Hepatic stellate cell (primary cell): ENCODE measurements at regions not wholly inside any gene's neighbourhood (a gene's known extent, or its start where the extent isn't known, plus 50 kb on each side); places are given as distances from the start of the nearest gene placed in this dataset.

Source experiments
- DNase-seq: peaks from one replicate; pipeline ENCODE4 v3.0.0; 2011; ENCODE audit warnings: low spot score

DNA sequence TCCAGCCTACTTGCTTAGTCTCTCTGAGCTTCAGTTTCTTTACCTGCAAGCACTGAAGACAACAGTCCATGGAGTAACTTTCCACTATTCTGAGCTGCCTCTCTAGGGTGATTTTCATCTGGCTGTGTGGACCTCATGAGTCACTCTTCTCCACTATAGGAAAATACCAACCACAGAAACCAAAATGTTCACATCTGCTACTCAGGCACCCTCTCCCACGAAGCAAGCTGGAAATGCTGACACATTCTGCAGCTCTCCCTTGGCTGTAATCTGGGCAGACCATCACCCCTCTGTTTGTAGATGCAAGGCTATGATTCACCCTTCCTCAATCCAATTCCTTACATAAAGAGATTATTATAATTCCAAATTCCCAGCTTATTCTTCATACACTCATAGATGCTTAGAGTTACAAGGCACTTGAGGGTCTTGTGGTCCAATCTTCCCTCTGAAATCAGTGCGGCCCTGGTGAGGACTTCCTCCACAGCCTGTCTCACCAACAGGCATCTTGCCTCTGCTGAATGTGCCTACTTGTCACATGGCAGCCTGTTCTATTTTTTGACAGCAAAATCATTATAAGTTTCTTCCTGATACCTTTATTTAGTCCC, 97.0 kb upstream of the LNX1 start:
- DNase-seq = peak; percentile 77

DNA sequence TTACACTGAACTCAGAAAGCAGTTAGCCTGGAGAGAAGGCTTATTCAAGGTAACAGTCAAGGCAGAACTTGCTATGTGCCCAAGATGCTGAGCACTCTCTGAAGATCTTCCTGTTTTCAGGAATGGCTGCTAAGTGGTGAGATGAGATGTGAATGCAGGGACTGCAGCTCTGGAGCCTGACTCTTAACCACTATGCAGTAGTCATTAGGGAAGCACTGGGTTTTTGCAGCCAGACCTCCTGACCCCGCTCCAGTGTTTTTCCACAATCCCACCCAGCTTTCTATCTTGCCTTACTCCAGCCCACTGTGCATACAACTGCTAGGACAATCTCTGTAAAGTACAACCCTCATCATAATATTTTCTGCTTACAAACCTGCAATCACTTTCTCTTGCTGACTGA, 95.2 kb upstream of the LNX1 start:
- DNase-seq = no peak

DNA sequence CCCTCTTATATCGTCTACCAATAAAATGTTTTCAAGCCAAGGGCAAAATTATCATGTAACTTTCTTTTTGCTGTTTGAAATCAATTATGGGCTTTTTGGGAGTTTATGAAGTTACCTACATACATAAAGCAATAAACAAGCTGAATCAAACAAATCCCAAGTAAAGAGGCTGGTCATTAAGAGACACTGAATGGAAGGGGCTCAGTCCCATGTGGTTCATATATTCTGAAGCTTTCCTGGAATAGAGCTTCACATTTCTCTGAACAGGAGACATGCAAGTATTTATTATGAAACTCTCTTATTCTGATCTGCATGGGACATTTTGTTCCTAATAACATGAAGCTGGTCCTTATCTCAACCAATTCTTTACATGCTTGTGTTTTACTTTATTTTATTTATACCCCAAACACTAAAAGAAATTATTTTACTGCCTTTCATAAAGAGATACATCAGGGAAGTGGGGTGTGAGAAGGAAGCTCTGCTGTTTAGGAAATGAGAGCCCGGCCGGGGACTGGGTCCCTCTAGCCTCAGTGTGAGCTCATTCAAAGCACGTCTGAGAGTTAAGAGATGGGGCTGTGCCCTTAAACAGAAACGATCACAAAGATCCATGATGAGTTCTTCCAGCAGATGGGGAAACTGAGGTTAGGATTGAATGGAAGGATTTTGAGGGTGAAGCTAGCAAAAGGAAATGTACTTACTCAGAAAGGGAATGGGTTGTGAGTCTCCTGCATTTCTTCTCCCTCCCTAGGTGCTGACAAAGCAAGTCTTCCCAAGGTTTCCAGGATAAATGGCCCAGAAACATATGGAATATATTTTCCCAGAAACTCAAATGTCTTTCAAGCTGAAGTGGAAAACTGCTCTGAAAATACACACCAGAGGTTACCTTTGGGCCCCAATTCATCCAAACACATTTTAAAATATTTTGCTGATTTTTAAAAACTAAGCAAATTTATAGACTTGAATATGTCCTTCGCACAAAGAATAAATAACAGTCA, 93.1 kb upstream of the LNX1 start:
- no peak for DNase-seq

DNA sequence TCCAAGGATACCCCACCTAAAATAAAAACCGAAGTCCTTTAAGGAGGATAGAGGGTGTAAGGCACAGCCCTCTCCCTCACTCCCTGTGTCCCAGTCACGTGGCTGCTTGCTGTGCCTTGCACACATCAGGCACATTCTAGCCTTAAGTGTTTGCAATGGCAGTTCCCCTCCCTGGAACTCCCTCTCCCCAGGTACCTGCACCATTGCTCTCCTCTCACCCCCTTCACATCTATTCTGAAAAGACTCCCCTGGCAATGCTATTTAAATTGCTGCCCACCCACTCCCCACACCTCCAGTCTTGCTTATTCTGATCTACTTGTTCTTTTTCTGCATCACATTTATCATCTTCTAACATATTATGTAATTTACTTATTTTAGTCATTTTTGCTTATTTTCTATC, 91.6 kb upstream of the LNX1 start:
- DNase-seq = no peak

DNA sequence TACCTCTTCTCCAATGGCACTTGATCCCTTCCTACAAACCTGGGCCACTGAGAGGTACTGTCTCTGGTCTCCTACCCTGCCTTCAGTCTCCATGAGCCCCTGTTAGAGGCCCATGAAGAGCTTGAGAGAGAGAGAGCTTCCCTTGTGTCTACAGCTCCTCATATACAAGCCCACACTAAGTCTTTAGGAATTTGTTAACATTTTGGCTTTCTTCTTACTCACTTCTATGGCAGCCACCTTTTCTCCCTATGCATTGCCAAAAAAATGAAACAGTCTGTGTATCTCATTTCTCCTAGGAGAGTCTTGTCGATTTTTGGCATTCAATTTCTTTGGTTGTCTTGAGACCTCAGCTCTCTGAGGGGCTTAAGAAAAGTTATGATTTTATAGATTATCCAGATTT, 90.9 kb upstream of the LNX1 start:
- DNase-seq = peak; percentile 29

DNA sequence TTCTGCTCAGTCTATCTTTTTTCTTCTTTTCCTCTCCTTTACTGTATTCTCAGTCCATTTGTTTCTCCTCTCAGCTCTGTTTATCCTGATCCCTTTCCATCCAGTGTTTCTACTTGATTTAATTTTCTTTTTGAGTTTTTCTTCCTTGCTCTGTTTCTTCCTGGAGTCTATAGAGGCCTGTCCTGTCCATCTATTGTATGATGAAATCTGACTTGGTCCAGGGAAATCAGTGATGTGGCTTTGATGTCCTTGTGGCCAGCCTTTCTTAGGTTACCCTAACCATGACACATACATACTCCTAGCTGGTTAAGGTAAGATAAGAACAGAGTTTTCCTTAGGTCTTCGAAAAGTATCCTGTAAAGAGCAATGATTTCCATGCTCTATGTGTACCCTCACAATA, 89.3 kb upstream of the LNX1 start:
- DNase-seq = no peak

DNA sequence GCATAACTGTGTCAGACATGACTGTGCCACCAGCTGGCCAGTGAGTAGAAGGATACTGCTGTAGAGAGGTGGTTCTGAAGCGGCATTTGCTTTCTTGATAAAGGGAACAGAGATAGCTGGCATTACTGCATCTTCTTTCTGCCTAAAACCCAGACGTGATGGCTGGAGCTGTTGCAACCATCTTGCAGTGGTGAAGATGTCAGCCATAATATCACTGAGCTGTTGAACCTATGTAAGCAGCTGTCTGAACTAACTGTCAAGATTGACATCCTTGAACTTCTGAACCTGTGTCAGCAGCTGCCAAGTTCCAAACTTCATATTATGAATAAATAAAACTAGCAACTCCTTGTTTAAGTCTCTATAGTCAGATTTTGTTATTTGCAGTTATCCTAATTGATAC, 88.9 kb upstream of the LNX1 start:
- DNase-seq = no peak

DNA sequence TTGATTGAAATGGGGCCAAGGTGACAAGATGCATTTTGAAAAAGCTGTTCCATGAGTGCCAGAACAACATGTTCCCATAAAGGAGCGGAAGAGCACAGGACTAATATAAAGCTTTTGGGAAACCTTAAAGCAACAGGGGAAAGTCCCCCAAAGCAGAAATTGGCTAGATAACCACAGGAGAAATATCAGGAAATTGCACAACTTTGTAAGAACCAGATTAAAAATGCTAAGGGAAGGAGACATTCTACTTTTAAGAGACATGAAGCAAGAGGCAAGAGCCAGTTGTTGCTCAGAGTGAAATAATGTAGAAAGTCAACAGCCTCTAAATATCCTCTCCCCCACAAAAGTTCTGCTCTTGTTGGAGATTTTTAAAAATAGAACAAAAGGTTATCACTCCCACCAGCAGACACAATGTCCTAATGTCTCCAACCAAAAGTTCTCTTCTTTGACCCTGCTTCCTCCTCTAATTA, 85.2 kb upstream of the LNX1 start:
- DNase-seq = no peak

DNA sequence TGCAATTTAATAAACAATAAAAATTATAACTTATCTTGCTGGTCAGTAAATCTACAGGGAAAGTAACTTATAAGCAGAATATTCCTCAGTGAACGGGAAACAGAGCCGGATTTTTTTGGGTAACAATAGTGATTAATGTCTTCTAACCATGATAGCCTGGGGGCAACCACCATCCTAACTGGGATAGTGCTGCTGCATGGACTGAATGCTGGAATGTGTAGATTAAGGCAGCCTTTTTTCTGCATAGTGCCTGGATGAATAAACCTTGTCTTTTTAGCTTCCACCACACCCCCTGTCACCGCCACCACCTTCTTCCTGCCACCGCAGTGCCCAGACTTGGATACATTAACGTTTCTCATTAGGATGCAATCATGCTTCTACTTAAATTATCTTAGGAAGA, 83.6 kb upstream of the LNX1 start:
- DNase-seq = no peak

DNA sequence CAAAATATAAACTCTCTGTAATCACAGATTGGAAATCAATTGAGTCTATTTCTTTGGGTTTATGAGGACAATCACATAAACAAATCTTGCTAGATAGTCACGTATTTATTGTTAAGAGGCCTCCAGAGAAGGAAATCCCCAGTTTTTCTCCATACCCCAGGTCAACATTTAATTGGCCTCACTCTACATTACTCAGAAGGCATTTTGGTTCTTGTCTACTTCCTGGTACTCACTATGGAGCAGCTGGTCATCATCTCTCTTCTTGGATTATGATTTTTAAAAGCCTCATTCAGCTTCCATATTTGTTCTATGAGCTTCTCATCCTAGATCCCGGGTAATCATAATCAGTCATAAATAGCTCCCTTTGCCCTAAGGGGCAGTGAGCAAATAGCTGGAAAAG, 81.6 kb upstream of the LNX1 start:
- no peak for DNase-seq

DNA sequence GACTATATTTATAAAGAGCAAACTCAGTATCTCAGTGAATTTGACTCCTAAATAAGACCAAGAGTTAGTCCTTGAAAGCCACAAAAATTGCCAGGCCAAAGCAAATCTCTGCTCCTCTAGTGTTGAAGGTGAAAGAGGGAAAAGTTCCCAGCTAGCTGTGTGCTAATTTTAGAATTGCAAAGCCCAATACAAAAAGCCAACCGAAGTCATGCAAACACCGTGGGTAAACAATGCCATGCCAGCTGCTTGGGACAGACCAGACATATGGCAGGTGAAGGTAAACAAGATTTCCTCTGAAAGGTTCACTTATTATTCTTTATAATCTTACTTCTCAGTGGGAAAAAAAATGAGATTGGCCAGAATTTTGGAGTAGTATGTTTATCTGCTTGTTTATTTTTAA, 80.5 kb upstream of the LNX1 start:
- no peak for DNase-seq

DNA sequence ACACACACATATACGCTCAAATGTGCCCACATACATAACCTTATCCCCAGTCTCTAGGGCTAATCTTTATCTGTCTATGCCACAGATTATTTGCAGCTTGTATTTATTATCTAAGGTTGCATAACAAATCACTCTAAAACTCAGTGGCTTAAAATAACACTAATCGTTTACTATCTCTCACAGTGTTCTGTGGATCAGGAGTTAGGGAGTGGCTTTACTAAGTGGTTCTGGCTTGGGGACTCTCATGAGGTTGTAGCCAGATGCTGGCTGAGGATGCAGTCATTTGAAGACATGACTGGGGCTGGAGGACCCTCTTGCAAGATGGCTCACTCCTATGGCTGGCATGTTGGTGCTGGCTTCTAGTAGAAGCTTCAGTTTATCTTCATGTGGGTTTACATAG, 68.5 kb upstream of the LNX1 start:
- DNase-seq = no peak

DNA sequence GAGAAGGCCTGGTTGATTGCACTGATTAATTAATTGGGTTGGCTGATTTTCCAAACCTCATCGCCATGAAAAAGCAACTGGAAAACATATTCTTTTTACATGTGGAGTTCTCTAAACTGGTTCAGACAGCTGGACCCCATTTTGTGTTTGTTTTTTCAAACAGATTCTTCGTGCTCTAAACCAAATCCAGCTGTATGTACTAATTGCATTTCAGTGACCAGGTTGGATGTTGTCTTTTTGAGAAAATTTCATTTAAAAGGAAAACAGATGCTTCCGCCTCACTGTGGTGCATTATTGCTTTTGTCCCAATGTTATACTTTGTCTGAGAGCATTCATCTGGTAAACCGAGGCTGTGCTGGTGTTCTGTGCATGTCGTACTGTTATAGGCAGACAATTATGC, 67.8 kb upstream of the LNX1 start:
- no peak for DNase-seq

DNA sequence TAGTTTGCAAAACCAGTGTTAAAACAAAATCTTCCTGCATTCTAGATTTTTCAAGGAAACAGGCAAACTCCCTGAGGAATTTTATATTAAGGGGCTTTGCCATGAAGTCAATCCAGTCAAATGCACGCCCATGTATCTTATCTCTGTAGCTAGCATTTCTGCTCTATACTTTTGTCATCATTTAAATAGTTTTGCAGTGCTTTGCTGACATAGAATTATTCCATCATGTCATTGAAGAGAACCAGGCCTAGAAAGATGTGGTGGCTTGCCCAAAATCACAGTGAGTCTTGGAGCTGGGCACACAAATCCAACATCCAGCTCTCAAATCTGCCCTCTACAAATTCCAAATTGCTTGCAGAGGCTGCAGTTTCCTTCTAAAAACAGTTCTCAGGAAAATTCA, 66.7 kb upstream of the LNX1 start:
- DNase-seq = no peak

DNA sequence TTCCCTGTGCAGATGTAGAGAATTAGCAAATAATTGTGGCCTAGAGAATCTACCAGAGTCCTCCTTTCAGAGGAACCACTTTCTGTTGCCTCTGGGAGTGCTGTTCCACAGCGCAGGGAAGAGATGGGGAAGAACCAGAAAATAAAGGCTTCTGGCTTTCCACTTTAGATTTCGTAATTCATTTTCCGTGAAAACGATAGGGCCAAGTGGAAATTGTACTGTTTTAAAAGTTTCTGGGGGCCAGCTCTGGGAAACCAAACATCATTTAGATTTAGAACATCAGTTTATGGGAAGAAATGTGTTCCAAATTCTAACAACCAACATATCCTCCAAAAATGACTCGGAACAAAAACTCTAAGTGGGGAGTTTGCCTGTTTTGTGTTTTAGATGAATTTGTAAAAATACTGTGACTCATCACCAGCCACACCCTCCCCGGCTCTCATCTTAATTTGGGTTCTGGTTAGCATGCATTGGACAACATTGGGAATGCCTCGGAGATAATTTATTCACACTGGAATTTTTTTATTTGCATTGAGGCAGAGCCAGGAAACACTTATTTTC, 65.2 kb upstream of the LNX1 start:
- peak; percentile 26 for DNase-seq

DNA sequence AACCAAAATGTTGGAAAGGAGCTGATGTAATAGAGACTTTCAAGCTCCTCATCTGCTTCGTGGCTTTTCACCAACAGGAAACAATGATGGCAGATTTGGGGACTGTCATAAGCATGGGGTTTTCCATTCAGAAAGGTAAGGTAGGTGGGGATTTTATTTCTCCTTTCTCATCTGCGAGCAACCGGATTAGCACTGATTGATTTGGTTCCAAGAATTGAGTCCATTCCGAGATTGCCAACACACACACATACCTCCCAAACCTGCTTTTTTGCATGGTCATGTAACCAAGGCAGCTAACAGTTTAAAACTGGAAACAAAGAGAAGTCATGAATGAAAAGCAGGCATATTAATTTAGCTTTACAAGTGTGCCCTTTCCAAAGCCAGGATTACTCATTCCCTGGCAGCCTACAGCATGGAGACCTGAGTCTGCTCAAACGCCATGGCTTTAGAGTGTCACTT, 63.0 kb upstream of the LNX1 start:
- DNase-seq = no peak

DNA sequence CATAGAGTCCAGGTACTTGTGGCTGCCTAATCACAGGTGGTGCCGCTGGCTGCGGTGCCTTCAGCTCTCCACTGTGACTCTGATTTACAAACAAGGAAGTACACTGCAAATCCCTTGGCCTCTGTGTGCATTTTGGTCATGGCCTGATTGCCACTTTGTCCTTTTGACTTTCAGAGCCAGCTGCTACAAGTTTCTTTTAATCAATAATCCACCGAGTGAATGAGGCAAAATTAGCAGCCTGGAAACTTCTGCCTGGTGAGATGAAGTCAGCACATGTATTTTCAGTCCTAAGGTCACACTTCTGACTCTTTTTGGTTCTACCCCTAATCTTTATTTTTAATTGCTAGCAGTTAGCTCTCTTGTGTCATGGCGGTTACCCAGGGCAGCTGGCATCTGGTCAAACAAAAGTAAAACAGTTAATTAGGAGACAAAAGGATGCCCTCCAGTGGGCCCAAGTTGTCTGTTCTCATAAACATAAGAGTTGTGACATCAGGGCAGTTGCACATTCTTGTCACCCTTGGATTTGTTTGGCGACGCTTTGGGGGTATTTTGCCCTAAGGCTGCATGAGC, 62.3 kb upstream of the LNX1 start:
- DNase-seq = no peak

DNA sequence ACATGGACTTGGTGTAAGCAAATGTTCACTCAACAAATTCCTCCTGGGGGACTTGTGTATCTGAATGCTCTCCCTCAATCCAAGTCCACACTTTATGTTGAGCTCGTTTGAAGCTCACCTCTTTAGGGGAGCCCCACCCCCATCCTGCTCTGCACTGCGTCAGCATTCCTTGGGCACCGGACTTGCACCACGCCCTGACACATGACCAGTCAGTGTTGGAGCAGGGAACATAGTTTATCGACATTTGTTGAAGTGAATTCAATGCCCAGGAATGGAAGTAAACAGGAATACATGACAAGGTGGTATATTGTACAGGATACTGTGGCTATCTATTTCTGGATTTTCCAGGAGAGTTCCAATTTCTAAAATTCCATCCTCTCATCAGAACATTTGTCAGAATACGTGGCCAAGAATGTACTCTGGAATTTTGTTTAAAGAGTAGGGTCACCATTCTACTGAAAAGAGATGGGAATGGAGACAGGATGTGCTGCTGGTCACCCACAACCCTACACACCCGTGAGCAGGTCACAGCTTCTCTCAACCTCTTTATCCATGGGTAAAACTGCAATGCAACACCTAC, 60.0 kb upstream of the LNX1 start:
- peak; percentile 16 for DNase-seq

DNA sequence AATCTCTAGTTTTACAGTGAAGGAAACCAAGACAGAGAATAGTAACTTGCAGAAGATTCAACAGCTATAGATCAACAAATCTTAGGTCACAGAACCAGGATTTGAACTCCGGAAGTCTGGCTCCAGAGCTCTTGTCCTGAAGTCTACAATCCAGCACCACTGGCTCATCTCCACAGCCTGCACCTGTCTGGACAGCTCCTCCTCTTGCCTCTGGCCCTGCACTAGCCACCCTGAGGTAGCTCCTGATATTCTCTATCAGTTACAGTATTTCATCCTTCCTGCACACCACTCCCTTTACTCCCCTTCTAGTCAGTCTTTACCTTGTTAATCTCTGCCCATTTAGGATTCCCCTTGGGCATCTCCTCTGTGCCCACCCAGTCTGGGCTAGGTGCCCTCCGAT, 58.1 kb upstream of the LNX1 start:
- no peak for DNase-seq

DNA sequence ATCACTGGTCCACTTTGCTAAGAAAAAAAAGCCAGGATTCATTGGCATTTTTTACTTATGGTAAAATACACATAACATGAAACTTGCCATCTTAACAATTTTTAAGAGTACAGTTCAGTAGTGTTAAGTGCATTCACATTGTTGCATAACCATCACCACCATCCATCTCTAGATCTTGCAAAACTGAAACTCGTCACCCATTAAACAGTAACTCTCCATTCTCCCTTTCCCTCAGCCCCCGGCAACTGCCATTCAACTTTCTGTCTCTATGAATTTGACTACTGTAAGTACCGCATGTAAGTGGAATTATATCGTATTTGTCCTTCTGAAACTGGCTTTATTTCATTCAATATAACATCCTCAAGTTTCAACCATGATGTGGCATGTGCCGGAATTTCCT, 56.3 kb upstream of the LNX1 start:
- DNase-seq = no peak

DNA sequence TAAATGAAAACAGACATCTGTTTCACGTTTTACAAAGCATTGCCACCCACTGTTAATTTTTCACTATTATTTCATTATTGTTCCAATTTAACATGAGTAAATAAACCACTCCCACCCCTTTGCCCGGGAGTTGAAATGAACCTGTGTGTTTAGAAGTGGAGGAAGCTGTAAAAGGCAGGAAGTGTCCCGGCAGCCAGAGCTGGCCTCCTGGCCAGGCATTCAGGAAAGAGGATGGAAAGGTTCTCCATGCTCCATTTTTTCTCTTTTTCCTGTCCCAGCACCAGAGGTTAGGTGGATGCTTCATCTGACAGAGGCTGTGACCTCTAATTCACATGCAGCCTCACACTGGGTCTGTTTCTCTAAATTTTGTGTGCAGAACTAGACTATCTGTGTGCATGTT, 55.5 kb upstream of the LNX1 start:
- no peak for DNase-seq

DNA sequence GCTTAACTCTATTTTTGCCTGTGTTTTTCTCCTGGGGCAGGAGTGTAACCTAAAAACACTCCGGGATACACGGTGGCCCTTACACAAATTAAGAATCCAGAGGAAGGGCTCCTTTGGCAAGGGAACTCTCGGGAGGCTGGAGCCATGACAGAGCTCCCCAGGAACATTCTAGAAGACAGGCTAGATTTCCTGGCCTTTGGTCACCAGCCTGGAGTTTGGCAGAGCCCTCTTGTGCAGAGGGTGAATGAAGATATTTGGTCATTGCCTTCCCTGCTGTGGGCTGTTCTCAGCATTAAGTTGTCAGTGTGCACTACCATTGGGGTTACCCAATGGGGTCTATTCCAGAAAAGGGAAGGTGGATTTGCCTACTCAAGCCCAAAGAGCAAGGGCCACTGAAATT, 53.8 kb upstream of the LNX1 start:
- no peak for DNase-seq
